T-helper 2 cell (primary cell): ENCODE measurements at regions not wholly inside any gene's neighbourhood (a gene's known extent, or its start where the extent isn't known, plus 50 kb on each side); places are given as distances from the start of the nearest gene placed in this dataset.

Experiments used
- DNase-seq, 5 experiments: peaks; one replicate each; pipeline versions ENCODE4 v3.0.0 to v3.0.0-alpha.2; 2012 to 2022

- no peak for DNase-seq
These were observed 280.6 kb upstream of the RTL1 start for GRCh38 chr14:101184104-101184455.

DNA sequence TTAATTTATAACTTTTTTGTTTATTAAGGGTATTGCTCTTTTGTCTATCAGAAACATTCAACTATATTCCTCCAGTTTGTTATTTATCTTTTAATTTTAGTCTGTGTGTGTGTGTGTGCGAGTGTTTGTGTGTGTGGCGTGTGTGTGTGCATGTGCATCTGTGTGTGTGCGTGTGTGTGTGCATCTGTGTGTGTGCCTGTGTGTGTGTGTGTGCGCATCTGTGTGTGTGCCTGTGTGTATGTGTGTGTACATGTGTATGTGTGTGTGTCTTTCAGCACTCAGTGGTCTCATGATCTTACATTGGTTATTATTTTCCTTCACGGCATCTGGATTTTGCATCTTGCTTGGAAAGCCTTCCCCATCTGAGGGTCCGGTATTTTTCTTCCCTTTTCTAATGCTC is 281.1 kb upstream of the RTL1 start:
- no peak for DNase-seq

DNA sequence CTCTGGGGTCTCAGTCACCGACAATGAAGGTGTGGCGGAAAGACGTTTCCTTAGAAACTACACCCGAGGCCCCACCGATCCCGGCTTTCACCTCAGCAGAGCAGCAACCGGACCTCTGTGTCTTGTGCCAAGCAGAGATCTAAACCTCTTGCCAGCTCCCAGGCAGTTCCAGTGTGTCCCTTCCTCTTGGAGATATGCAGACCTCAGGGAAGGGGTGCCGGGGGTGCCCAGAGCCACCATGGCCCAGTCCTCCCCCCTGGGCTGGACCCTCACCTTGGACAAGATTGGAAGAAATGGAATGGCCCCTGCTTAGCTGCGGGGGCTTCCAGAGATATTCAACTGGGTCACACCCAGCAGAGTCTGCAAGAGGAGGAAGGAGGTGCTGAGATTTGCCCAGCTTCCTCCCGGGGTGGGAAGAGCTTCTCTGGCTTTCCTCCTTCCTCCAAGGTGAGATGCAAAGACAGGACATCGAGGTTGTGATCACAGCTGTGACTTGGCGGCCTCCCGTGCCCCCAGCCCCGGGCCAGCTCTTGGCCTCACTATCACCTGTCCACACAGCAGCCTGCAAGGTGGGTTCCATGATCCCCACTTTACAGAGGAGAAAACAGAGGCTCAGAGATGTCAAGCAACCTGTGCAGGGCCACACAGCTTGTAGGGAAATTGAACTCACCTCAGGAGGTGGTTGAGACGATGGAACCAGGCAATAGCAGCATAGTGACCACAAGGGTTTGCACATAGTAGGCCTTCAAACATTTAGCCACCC is 281.7 kb upstream of the RTL1 start:
- no peak for DNase-seq

DNA sequence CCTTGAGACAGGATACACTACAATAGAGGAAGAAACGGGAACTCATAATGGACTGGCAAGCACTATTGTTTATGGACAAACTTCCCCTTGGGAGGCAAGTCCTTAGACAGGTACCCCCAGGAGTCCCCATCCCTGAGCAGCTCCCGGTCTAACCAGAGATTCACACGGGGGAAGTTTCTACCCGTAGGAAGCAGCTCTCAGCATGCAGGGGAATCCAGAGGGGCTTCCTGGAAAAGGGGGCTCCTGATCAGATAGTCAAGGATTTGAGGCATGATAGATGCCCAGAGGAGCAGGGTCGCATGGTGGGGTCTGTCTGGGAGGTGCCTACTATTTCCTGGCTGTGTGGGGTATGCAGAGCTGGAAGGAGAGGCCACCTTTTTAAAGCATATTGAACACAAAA is 282.4 kb upstream of the RTL1 start:
- no peak for DNase-seq

DNA sequence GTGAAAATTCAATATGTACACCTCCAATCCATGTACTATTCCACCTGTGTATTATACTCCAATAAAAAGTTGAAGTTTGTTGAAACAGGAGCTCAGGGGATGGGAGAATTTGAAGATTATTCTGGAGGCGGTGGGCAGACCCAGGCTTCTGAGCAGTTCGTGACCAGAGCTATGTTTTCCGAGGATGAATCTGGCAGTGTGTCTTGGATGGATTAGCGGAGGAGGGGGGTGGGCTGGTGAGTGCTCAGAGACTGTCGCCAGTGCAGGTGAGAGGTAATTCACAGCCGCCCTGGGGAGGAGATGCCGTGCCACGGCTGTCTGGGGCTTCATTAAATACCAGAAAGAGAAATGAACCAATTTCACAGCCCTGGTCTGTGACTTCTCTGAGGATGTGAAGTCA is 283.0 kb upstream of the RTL1 start:
- DNase-seq, result no peak

DNA sequence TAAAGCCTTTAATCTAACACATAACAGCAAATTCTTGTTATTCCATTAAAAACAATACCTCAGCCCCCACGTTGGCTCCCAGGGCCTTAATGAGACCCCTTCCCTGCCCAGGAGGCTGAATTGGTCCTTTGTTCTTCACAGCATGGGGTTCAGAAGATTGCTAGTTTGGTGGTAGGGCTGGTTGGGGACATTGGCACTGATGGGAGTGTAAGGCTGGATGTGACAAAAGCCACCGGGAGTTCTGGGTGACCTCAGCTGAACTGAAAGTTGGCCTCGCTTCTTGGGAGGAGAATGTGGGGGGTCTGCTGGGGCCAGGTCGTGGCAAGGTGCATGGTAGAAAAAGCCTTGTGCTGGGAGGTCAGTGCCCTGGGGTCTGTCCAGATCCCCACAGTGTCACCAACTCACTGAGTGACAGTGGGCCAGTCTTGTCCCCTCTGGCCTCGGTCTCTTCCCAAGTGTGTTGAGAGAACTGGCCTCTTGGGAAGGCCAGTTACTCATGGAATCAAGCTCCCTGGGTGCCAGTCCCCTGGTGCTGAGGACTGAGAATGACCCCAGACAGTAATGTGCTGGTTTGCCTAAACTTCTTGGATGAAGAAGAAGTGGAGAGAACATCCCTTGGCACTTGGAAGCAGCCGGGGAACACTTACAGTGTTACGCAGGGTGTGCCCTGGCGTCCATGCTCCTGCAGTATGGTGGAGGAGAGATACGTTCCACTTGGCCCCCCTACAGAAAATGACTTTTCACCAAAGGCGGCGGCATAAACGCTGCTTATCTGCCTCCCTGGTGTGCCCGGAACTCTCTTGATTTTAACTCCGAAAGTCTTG is 283.7 kb upstream of the RTL1 start:
- no peak for DNase-seq

DNA sequence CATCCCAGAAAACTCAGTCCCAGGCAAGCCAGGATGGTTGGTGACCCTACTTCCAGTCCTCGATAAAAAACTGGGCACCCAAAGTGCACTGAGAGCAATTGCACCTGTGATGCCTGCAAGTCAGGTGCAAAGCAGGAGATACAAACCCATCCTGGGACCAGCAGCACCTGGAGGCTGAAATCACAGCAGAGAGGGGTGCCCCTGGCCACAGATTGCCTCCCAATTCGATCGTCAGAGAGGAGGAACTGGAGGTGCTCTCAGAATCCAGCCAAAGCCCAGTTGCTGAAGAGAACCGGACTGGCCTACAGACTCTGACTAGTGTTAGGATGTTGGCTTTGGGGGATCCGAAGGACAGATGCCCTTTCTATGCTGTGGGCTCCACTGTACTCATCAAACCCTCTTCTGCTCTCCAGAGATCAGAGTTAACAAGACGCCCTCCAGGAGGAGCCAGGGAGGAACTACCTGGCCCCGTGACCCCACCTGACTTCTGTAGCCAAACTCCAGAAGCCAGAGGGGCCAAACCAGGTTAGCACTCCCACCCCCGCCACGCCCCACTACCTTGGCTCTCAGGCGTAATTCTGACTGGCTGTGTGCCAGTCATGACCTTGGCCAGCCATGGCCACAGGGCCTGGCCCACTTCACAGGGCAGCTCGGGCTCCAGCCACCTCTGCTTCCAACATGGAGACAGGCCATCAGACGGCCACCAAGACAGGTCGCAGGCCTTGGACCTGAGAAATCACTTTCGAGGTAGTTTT is 284.5 kb upstream of the RTL1 start:
- no peak for DNase-seq

- no peak for DNase-seq
These were observed 285.0 kb upstream of the RTL1 start for GRCh38 chr14:101188571-101188915.

- DNase-seq, result no peak
These were observed 285.7 kb upstream of the RTL1 start for GRCh38 chr14:101189266-101189665.

GRCh38 chr14:101189962-101190560 is 286.5 kb upstream of the RTL1 start:
- DNase-seq, result no peak

DNA sequence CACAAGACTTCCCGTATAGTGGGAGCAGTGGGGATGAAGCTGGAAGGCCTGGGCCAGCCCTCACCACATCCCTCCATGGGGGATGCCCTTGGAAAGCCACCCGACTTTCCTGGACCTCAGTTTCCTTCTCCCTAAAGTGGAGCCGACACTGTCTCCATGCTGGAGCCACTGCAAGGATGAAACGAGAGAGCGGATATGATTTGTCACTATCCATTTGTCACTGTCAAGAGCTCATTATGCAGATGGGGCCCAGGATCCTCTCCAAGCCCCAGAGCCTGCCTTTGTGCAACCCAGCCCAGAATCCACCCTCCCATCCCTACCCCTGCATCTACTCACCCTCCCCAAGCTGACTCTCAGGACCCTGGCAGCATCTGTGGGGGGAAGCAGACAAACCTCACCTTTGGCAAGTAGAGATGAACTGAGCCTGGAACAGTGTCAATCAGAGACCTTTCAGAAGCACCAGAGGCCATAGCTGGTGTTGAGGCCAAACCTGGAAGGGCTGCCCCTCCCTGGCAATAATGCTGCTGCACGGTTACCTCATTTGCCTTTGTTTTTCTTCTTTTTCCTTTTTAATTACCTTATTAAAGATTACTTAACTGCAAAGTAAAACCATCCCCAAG is 287.7 kb upstream of the RTL1 start:
- DNase-seq, result no peak

- no peak for DNase-seq
These were observed 288.5 kb upstream of the RTL1 start for GRCh38 chr14:101191721-101192660.

GRCh38 chr14:101192661-101193000 is 289.1 kb upstream of the RTL1 start:
- no peak for DNase-seq

DNA sequence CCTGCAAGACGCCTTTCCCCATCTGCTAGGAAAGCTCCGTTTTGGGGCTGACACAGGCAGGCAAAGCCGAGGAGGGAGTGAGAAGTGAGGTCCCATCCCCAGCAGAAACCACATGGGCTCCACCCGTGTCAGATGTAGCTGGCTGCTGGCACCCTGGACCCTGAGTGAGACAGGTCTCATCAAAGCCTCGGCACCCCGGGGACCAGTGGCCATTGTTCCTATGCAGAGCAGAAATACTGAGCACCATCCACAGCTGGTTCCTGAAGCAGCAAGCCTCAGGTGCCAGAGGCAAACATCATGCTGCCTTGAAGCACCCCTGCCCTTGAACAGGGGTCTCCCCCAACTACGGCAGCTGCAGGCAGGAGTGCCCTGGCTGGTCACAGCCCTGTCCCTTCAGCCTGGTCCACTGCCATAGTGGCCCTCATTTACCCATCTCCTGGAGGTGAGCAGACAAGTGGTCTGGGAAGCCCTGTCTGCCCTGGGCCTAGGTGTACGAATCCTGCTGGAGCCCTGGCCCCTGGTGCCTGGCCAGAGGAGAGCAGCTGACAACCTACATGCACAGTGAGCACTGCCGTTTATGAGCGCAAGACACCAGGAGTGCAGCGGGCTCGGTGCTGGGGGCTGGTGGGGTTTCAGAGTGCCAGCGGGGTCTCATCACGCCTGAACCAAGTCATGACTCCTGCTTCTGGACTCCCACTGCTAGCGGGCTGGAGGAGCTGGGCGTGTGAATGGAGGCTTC is 289.8 kb upstream of the RTL1 start:
- no peak for DNase-seq

DNA sequence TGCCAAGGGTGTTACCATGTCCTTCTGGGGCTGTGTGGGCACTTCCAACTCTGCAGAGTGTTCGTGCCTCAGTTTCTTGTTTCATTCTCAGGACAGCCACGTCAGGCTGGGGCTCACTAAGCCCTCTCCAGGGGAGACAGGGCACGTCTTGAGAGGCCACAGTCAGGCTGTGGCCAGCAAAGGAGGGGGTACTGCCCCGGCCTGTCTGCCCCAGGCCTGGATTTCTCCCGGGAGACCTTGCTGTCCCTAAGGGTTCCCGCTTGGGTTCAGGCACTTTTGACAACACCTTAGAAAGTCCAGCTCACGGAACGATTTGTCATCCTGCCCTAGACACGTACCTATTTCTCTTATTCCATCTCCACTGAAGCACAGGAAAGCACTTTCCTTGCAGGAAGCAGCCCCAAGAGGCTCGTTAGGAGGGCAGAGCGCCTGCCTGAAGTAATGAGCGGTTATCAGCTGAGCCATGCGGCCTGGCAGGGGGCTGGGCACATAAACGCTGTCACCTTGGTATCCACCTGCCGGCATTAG is 290.4 kb upstream of the RTL1 start:
- no peak for DNase-seq

DNA sequence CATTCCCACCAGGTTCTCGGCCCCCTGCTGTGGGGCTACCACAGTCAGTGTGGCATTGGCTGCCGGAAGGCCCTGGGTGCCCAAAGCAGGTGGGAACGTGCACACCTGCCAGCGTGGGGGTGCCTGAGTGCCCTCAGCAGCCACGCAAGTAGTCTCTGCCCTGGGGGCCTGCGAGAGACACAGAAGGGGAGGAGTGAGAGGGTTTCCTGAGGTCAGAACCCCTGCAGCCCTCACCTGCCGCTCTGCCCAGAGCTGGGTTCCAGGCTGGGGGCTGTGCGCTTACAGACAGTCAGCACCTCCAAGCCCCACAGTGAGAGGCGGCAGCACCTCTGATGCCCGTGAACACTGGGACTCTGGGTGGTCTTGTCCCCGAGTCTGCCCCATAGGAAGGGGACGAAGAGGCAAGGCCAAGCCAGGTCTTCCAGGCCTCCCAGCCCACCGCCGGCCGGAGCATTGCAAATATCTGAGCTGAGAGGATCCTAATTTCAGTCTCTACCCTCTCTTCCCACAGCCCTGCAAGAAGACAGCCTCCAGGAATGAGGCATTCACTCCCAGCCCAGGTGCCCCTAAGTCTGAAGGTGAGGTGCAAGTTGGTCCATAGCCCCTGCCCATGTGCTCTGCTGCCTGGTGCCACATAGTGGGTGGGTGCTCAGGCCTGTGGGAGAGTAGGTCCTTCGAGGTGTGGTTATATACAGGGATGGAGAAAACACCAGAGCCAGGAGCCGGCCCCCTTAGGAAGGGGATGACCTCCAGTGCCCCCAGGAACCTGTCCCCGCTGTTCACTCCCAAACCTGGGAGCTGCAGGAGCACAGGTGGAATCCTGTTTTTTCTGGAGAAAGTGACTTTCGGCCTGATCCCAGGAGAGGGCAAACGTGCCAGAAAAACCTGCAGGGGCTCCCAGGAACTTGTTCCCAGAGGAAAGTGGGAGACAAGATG is 291.1 kb upstream of the RTL1 start:
- DNase-seq, result no peak

DNA sequence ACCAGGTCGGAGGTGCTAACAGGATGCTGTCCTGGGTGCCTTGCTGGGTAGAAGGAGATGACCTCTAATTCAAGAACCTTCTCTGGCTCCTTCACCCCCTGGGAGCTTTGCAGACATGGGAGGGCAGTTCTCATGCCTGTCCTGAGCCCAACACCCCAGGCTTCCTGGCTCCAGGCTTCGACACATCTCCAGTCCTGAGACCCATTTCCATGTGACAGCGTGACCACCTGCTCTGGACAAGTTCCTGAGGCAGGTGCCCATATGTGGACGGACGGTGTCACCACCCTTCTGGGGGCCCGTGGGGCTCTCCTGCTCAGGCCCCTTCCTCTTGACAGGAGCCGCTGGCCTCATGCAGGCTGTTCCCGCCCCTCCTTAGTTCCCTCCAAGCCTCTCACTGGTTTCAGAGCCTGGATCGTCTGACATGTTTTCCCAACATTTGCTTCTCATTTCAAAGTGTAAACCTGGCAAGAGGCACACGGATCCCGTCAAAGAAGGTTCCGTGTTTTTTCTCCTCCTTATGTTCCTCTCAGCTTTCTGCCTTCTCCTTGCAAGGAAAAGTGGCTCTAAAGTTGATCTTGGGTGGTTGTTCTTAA is 291.9 kb upstream of the RTL1 start:
- no peak for DNase-seq

- no peak for DNase-seq
These were observed 292.7 kb upstream of the RTL1 start for GRCh38 chr14:101196051-101196712.
